Breast epithelium (tissue), 3 donors: ENCODE measurements at regions not wholly inside any gene's neighbourhood (a gene's known extent, or its start where the extent isn't known, plus 50 kb on each side); places are given as distances from the start of the nearest gene placed in this dataset.

Source experiments
- CTCF ChIP-seq, 3 donors: fragments of 450-650 bp; IDR thresholded peaks; one replicate each; pipeline ENCODE4 v1.5.1; 2016 to 2017; ENCODE audit warnings: antibody characterized with exemption in 3 of 3, mild to moderate bottlenecking in 3 of 3, moderate library complexity in 3 of 3
- POLR2A ChIP-seq: fragments of 450-650 bp; IDR thresholded peaks from one replicate; pipeline ENCODE4 v1.6.1; 2016; ENCODE audit warnings: antibody characterized with exemption, mild to moderate bottlenecking, moderate library complexity
- POLR2AphosphoS5 ChIP-seq, 3 donors: sonication (generic); formaldehyde crosslinking; IDR thresholded peaks; one replicate each; pipeline ENCODE4 v1.6.1; 2017; ENCODE audit warnings: antibody characterized with exemption in 3 of 3

- no peak for TF ChIP-seq CTCF (IDR thresholded peaks at IDR 0.05)
- no peak for TF ChIP-seq POLR2A
- TF ChIP-seq POLR2AphosphoS5 (IDR thresholded peaks at IDR 0.05) = no peak
Observed at GRCh38 chr3:79885407-79885806, 117.6 kb upstream of the ROBO1 start.
